Heart left ventricle (tissue), 13 donors: ENCODE measurements at regions not wholly inside any gene's neighbourhood (a gene's known extent, or its start where the extent isn't known, plus 50 kb on each side); places are given as distances from the start of the nearest gene placed in this dataset.

Source experiments
- POLR2A ChIP-seq, 2 donors: fragments of 450-650 bp; IDR thresholded peaks; one replicate each; pipeline ENCODE4 v1.6.1; 2017; ENCODE audit warnings: antibody characterized with exemption in 2 of 2, mild to moderate bottlenecking in 2 of 2, moderate library complexity in 2 of 2
- TF ChIP-seq, protein P1 (sequence below), 12 donors: fragments of 200-600 bp; sonication (generic) in 4 of 12; IDR thresholded peaks; one replicate each; pipeline versions ENCODE4 v1.5.0 to v1.8.0; 2018 to 2022; ENCODE audit warnings: antibody characterized with exemption in 12 of 12, mild to moderate bottlenecking in 5 of 12
- donor health status: ischemic (EF 13 %, LVEDD 7.1; RV severe dilation, severe dysfunction).
- donor health status: DM: no; HTN: yes; CAD: no.
- donor health status: DM: no; HTN: no; CAD: no.
- donor health status: ischemic (EF 25% LVEDD 6.9; RV normal size, moderate dysfunction).
- donor health status: ischemic (EF 25% LVEDD 5.7; RV mildly dilated, moderate dysfunction).
- donor health status: ischemic (EF 35%, LVEDD 5.7; RV mildly dilated, moderate dysfunction).
- donor health status: nonischemic (EF 11% LVEDD 7.7; RV severe dilation, severe dysfunction).
- donor health status: DM: yes; HTN: yes; CAD: no.
- donor health status: PGD.
- donor health status: ischemic (EF 29% LVEDD 5.4; RV normal size, mild dysfunction).
- donor health status: nonischemic (EF 23%, LVEDD 6.1; RV moderate dilation, normal function).

DNA sequence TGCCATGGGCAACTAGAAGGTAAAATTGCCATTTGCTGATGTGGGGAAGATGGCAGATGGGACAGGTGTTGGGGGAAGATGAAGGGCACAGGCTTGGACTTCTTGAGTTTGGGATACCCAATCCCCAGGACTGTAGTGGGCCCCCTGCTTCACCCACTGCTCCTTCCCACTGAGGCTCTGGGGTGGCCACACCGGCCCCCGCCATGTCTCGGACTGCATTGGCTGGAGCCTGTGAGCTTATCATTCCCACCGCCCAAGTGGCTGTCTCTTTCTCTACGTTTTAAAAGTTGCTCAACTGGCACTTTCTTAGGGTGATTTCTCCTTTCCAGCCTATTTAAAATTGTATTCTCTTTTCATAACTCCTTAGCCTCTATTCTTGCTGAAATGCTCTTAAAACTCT, 730.0 kb upstream of the ADAMTS16 start:
- TF ChIP-seq, protein P1, sequence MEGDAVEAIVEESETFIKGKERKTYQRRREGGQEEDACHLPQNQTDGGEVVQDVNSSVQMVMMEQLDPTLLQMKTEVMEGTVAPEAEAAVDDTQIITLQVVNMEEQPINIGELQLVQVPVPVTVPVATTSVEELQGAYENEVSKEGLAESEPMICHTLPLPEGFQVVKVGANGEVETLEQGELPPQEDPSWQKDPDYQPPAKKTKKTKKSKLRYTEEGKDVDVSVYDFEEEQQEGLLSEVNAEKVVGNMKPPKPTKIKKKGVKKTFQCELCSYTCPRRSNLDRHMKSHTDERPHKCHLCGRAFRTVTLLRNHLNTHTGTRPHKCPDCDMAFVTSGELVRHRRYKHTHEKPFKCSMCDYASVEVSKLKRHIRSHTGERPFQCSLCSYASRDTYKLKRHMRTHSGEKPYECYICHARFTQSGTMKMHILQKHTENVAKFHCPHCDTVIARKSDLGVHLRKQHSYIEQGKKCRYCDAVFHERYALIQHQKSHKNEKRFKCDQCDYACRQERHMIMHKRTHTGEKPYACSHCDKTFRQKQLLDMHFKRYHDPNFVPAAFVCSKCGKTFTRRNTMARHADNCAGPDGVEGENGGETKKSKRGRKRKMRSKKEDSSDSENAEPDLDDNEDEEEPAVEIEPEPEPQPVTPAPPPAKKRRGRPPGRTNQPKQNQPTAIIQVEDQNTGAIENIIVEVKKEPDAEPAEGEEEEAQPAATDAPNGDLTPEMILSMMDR (IDR thresholded peaks at IDR 0.05) = no peak
- TF ChIP-seq POLR2A (IDR thresholded peaks at IDR 0.05) = no peak
